ENCODE measurements at regions not wholly inside any gene's neighbourhood (a gene's known extent, or its start where the extent isn't known, plus 50 kb on each side); places are given as distances from the start of the nearest gene placed in this dataset.

- no peaks in the 10 kb centered on the region for H4K20me1 ChIP-seq (ENCODE audit: control insufficient read depth, insufficient read depth, low read depth, low read length)
- H3K36me3 ChIP-seq (ENCODE audit: control insufficient read depth, low read length) = no peaks in the 10 kb centered on the region
- H3K4me2 ChIP-seq (ENCODE audit: low read length) = no peak overlapping the region
- no peak overlapping the region for H3K4me3 ChIP-seq (ENCODE audit: low read length)
- H3K9me3 ChIP-seq (ENCODE audit: control insufficient read depth, insufficient read depth, low read length) = peaks cover 23% of the 10 kb centered on the region
- H3K27me3 ChIP-seq (ENCODE audit: control insufficient read depth, low read length) = no peaks in the 10 kb centered on the region
- H3K9me2 ChIP-seq (replicated peaks; ENCODE audit: control insufficient read depth, low read length) = no peaks in the 10 kb centered on the region
- H3K79me2 ChIP-seq (ENCODE audit: control insufficient read depth, low read length) = no peaks in the 10 kb centered on the region
- H3K4me1 ChIP-seq (ENCODE audit: control insufficient read depth, low read length) = no peaks in the 10 kb centered on the region
- TF ChIP-seq EZH2phosphoT487 (IDR thresholded peaks at IDR 0.05; ENCODE audit: borderline replicate concordance, low read length) (no peak), CTCF (IDR thresholded peaks at IDR 0.05; ENCODE audit: low read depth, low read length, poor library complexity, severe bottlenecking) (no peak)
- no peak overlapping the region for H3K27ac ChIP-seq (ENCODE audit: low read depth, low read length)
- H3F3A ChIP-seq (ENCODE audit: control insufficient read depth, insufficient read depth) = no peaks in the 10 kb centered on the region
Observed at GRCh38 chr15:26050984-26051383, 187.9 kb upstream of the ATP10A start.

GRCh38 chr15:26049900-26050657, 187.0 kb upstream of the ATP10A start:
- H3K4me3 ChIP-seq (ENCODE audit: low read length) = no peak overlapping the region
- no peaks in the 10 kb centered on the region for H3K79me2 ChIP-seq (ENCODE audit: control insufficient read depth, low read length)
- H3F3A ChIP-seq (ENCODE audit: control insufficient read depth, insufficient read depth) = no peaks in the 10 kb centered on the region
- H3K36me3 ChIP-seq (ENCODE audit: control insufficient read depth, low read length) = no peaks in the 10 kb centered on the region
- H3K9me2 ChIP-seq (replicated peaks; ENCODE audit: control insufficient read depth, low read length) = no peaks in the 10 kb centered on the region
- no peak for TF ChIP-seq CTCF (IDR thresholded peaks at IDR 0.05; ENCODE audit: low read depth, low read length, poor library complexity, severe bottlenecking)
- no peak for TF ChIP-seq EZH2phosphoT487 (IDR thresholded peaks at IDR 0.05; ENCODE audit: borderline replicate concordance, low read length)
- no peak overlapping the region for H3K4me2 ChIP-seq (ENCODE audit: low read length)
- no peaks in the 10 kb centered on the region for H4K20me1 ChIP-seq (ENCODE audit: control insufficient read depth, insufficient read depth, low read depth, low read length)
- H3K27ac ChIP-seq (ENCODE audit: low read depth, low read length) = no peak overlapping the region
- no peaks in the 10 kb centered on the region for H3K27me3 ChIP-seq (ENCODE audit: control insufficient read depth, low read length)
- no peaks in the 10 kb centered on the region for H3K4me1 ChIP-seq (ENCODE audit: control insufficient read depth, low read length)
- peaks cover 24% of the 10 kb centered on the region for H3K9me3 ChIP-seq (ENCODE audit: control insufficient read depth, insufficient read depth, low read length)

GRCh38 chr15:26048669-26049068, 185.5 kb upstream of the ATP10A start:
- Histone ChIP-seq H3K9me2 (replicated peaks; ENCODE audit: control insufficient read depth, low read length) (no peaks in the 10 kb centered on the region), H3K27ac (ENCODE audit: low read depth, low read length) (no peak overlapping the region), H3K4me2 (ENCODE audit: low read length) (no peak overlapping the region), H3F3A (ENCODE audit: control insufficient read depth, insufficient read depth) (no peaks in the 10 kb centered on the region), H3K9me3 (ENCODE audit: control insufficient read depth, insufficient read depth, low read length) (peaks cover 29% of the 10 kb centered on the region), H4K20me1 (ENCODE audit: control insufficient read depth, insufficient read depth, low read depth, low read length) (no peaks in the 10 kb centered on the region), H3K36me3 (ENCODE audit: control insufficient read depth, low read length) (no peaks in the 10 kb centered on the region), H3K79me2 (ENCODE audit: control insufficient read depth, low read length) (no peaks in the 10 kb centered on the region), H3K27me3 (ENCODE audit: control insufficient read depth, low read length) (no peaks in the 10 kb centered on the region), H3K4me1 (ENCODE audit: control insufficient read depth, low read length) (no peaks in the 10 kb centered on the region), H3K4me3 (ENCODE audit: low read length) (no peak overlapping the region)
- no peak for TF ChIP-seq EZH2phosphoT487 (IDR thresholded peaks at IDR 0.05; ENCODE audit: borderline replicate concordance, low read length)
- no peak for TF ChIP-seq CTCF (IDR thresholded peaks at IDR 0.05; ENCODE audit: low read depth, low read length, poor library complexity, severe bottlenecking)
